Inferior parietal cortex (tissue), 1 donor: ENCODE measurements at regions not wholly inside any gene's neighbourhood (a gene's known extent, or its start where the extent isn't known, plus 50 kb on each side); places are given as distances from the start of the nearest gene placed in this dataset.
"Not testable (repeated sequence)": the region's sequence is repeated elsewhere in the genome, so short reads cannot be mapped to it uniquely, and the experiment has no call there.

Source experiments
- DNase-seq: peaks from one replicate; pipeline ENCODE4 v3.0.0-alpha.2; 2016; ENCODE audit errors: extremely low spot score

- no peak for DNase-seq
Observed at GRCh38 chr6:21771626-21772320, 178.2 kb downstream of the SOX4 start.

GRCh38 chr6:21772477-21772876 is 178.9 kb downstream of the SOX4 start:
- no peak for DNase-seq

- no peak for DNase-seq
Observed at GRCh38 chr6:21772884-21773575, 179.5 kb downstream of the SOX4 start.

GRCh38 chr6:21773576-21773968 is 180.0 kb downstream of the SOX4 start:
- no peak for DNase-seq

- DNase-seq = no peak
Observed at GRCh38 chr6:21777846-21778245, 184.3 kb downstream of the SOX4 start.

GRCh38 chr6:21780141-21780540 is 186.6 kb downstream of the SOX4 start:
- no peak for DNase-seq

GRCh38 chr6:21780679-21781078 is 187.1 kb downstream of the SOX4 start:
- no peak for DNase-seq

GRCh38 chr6:21781128-21781527 is 187.6 kb downstream of the SOX4 start:
- DNase-seq = no peak

- DNase-seq = no peak
Observed at GRCh38 chr6:21785164-21785563, 191.6 kb downstream of the SOX4 start.

- DNase-seq = no peak
Observed at GRCh38 chr6:21791056-21791455, 197.5 kb downstream of the SOX4 start.

- DNase-seq = no peak
Observed at GRCh38 chr6:21791581-21791980, 198.0 kb downstream of the SOX4 start.

- no peak for DNase-seq
Observed at GRCh38 chr6:21792177-21792576, 198.6 kb downstream of the SOX4 start.

GRCh38 chr6:21796979-21797378 is 203.4 kb downstream of the SOX4 start:
- DNase-seq = not testable (repeated sequence)

GRCh38 chr6:21798468-21798867 is 204.9 kb downstream of the SOX4 start:
- no peak for DNase-seq

GRCh38 chr6:21800330-21800729 is 206.8 kb downstream of the SOX4 start:
- no peak for DNase-seq

GRCh38 chr6:21800948-21801438 is 207.4 kb downstream of the SOX4 start:
- DNase-seq = no peak

GRCh38 chr6:21801446-21802174 is 208.1 kb downstream of the SOX4 start:
- no peak for DNase-seq

GRCh38 chr6:21802175-21802822 is 208.7 kb downstream of the SOX4 start:
- no peak for DNase-seq

GRCh38 chr6:21804941-21805610 is 211.5 kb downstream of the SOX4 start:
- DNase-seq = no peak

GRCh38 chr6:21807299-21808044 is 213.9 kb downstream of the SOX4 start:
- no peak for DNase-seq

- no peak for DNase-seq
Observed at GRCh38 chr6:21808045-21808470, 214.5 kb downstream of the SOX4 start.
